GM12892 (cell line): ENCODE measurements at regions not wholly inside any gene's neighbourhood (a gene's known extent, or its start where the extent isn't known, plus 50 kb on each side); places are given as distances from the start of the nearest gene placed in this dataset.

ENCODE experiments used
- DNase-seq: peaks from one replicate; pipeline ENCODE4 v3.0.0; 2011; ENCODE audit not compliant: insufficient read length
- FAIRE-seq: peaks from 2 replicates; lab custom pipeline; 2011; peaks lifted over from hg19 to GRCh38; lab: Jason Lieb, UNC
- POLR2A ChIP-seq: IDR thresholded peaks from 2 replicates; pipeline ENCODE4 v1.6.1; 2011; ENCODE audit warnings: low read depth, low read length, control low read depth
- POLR2AphosphoS5 ChIP-seq: IDR thresholded peaks from 2 replicates; pipeline ENCODE4 v1.6.1; 2011; ENCODE audit warnings: low read depth, low read length, control low read depth
- TAF1 ChIP-seq: IDR thresholded peaks from 2 replicates; pipeline ENCODE4 v1.6.1; 2011; ENCODE audit warnings: low read depth, mild to moderate bottlenecking, control low read depth, low read length, borderline replicate concordance

- TF ChIP-seq POLR2AphosphoS5 (no peak), TAF1 (no peak), POLR2A (no peak)
- no peak for FAIRE-seq
- no peak for DNase-seq
Observed at GRCh38 chr6:114762145-114762544, 419.3 kb upstream of the HS3ST5 start.

GRCh38 chr6:114747995-114748625 lies 405.3 kb upstream of the HS3ST5 start:
- DNase-seq (no peak), FAIRE-seq (no peak)

DNA sequence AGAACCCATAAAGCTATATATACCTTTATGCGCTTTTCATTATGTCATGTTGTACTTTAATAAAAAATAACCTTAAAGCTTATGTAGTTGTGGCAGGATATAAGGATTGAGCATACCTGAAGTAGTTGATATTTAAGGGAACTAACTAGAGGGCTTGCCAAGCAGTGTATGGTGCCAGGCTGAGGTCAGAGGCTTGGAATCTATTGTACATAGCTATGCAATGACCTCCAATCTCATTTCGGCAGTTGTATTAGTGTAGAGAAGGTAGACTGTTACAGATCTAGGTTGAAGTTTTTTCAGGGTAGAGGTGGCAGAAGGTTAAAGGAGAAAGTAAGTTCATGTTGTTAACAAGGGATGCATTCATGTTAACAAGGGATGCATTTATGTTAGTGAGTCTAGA lies 397.7 kb upstream of the HS3ST5 start:
- DNase-seq = no peak
- no peak for TF ChIP-seq POLR2A
- TF ChIP-seq POLR2AphosphoS5 = no peak
- TF ChIP-seq TAF1 = no peak
- FAIRE-seq = no peak

More at GRCh38 chr6:114747995-114748625, 405.3 kb upstream of the HS3ST5 start:
- TF ChIP-seq TAF1 (no peak), POLR2AphosphoS5 (no peak), POLR2A (no peak)

GRCh38 chr6:114739656-114740055 lies 396.8 kb upstream of the HS3ST5 start:
- FAIRE-seq = no peak

GRCh38 chr6:114735025-114735735 lies 392.4 kb upstream of the HS3ST5 start:
- no peak for TF ChIP-seq POLR2AphosphoS5
- no peak for DNase-seq
- FAIRE-seq = peak; percentile 82

More at GRCh38 chr6:114739656-114740055, 396.8 kb upstream of the HS3ST5 start:
- TF ChIP-seq POLR2A (no peak), TAF1 (no peak), POLR2AphosphoS5 (no peak)
- DNase-seq = no peak

DNA sequence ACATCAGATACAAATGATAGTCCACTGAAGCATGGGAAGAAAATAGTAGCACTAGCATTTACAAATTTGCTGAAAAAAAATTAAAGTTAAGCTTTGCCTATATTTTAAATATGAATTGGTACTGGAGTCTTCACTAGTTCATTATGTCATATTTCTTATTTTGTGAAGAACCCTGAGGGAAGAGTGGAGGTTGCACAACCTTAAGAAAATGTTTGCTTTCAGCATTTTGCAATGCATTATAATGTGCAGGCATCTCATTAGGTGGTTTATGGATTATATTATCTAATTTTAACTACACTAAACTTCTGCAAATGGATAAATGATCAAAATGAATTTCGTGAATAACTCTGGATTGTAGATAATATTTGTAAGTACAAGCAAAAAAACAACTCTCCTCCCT lies 390.8 kb upstream of the HS3ST5 start:
- FAIRE-seq = no peak
- TF ChIP-seq POLR2A = no peak
- no peak for TF ChIP-seq POLR2AphosphoS5
- no peak for TF ChIP-seq TAF1

GRCh38 chr6:114718716-114719270 lies 376.0 kb upstream of the HS3ST5 start:
- DNase-seq (no peak), FAIRE-seq (peak; percentile 42)
- no peak for TF ChIP-seq POLR2A
- no peak for TF ChIP-seq TAF1
- no peak for TF ChIP-seq POLR2AphosphoS5

More for the DNA sequence above, 390.8 kb upstream of the HS3ST5 start:
- no peak for DNase-seq

GRCh38 chr6:114718186-114718585 lies 375.4 kb upstream of the HS3ST5 start:
- FAIRE-seq (peak; percentile 5), DNase-seq (no peak)
- TF ChIP-seq POLR2A (no peak), TAF1 (no peak), POLR2AphosphoS5 (no peak)

DNA sequence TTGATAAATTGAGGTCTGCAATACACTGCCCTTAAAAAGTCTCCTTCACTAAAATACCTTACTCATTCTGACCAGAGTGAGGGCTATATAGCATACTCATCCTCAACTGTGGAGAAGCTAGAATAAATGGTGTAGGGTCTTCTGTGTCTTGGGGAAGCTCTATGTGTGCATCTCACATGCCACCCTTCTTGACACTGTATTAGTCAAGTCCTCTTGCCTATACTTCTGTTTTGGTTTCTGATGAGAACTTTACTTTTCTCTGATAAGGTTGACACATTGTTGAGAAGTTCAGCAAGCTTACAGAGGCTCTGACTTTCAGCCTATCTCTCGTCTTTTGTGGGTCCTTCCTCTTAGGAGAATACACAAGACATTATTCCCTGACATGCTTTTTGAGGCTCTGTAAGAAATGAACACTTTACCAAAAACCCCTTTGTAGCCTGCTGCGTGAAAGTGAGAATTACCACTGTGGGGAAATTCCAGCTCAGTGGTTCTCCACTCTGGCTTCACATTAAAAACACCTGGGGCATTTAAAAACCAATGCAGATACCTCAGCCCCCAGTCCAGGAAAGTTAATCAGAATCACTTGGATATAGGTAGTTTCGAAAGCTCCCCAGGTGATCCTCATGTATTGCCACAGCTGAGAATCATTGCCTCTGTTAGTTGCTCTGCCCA lies 372.1 kb upstream of the HS3ST5 start:
- FAIRE-seq (peak; percentile 76), DNase-seq (no peak)
- TF ChIP-seq TAF1 (no peak), POLR2A (no peak; the same call in 1 of the 2 replicates), POLR2AphosphoS5 (no peak)

- no peak for TF ChIP-seq POLR2A
- no peak for TF ChIP-seq TAF1
- no peak for TF ChIP-seq POLR2AphosphoS5
- FAIRE-seq (peak; percentile 14), DNase-seq (no peak)
Observed at GRCh38 chr6:114713690-114714089, 370.9 kb upstream of the HS3ST5 start.

- peak; percentile 61 for FAIRE-seq
- TF ChIP-seq TAF1 (no peak), POLR2A (no peak), POLR2AphosphoS5 (no peak)
- no peak for DNase-seq
Observed at GRCh38 chr6:114712129-114712662, 369.4 kb upstream of the HS3ST5 start.
